Suppressor macrophage treated with lipopolysaccharide for 1 hour (primary cell): ENCODE measurements at regions not wholly inside any gene's neighbourhood (a gene's known extent, or its start where the extent isn't known, plus 50 kb on each side); places are given as distances from the start of the nearest gene placed in this dataset.

Source experiments
- DNase-seq, 3 donors: peaks; one replicate each; pipeline ENCODE4 v3.0.0-alpha.2; 2020 to 2022

- no peak for DNase-seq
These were observed 606.4 kb downstream of the TNS3 start for GRCh38 chr7:46975493-46975892.

GRCh38 chr7:46972205-46972604 lies 609.7 kb downstream of the TNS3 start:
- DNase-seq: no peak

GRCh38 chr7:46970476-46970875 lies 611.4 kb downstream of the TNS3 start:
- DNase-seq: no peak

GRCh38 chr7:46970131-46970430 lies 611.8 kb downstream of the TNS3 start:
- no peak for DNase-seq

GRCh38 chr7:46969303-46970130 lies 612.4 kb downstream of the TNS3 start:
- no peak for DNase-seq

- no peak for DNase-seq
These were observed 613.9 kb downstream of the TNS3 start for GRCh38 chr7:46968003-46968402.

GRCh38 chr7:46963719-46964118 lies 618.2 kb downstream of the TNS3 start:
- DNase-seq: no peak

GRCh38 chr7:46960970-46961369 lies 620.9 kb downstream of the TNS3 start:
- no peak for DNase-seq

- DNase-seq: no peak
These were observed 624.7 kb downstream of the TNS3 start for GRCh38 chr7:46957195-46957594.

- no peak for DNase-seq
These were observed 626.4 kb downstream of the TNS3 start for GRCh38 chr7:46955531-46955930.

GRCh38 chr7:46954181-46954580 lies 627.7 kb downstream of the TNS3 start:
- DNase-seq: no peak

- DNase-seq: no peak
These were observed 628.9 kb downstream of the TNS3 start for GRCh38 chr7:46953008-46953407.

- DNase-seq: no peak
These were observed 632.5 kb downstream of the TNS3 start for GRCh38 chr7:46949270-46949931.

GRCh38 chr7:46948716-46949115 lies 633.2 kb downstream of the TNS3 start:
- DNase-seq: no peak

- no peak for DNase-seq
These were observed 636.6 kb downstream of the TNS3 start for GRCh38 chr7:46945328-46945727.

GRCh38 chr7:46943996-46944395 lies 637.9 kb downstream of the TNS3 start:
- DNase-seq: no peak

- no peak for DNase-seq
These were observed 639.3 kb downstream of the TNS3 start for GRCh38 chr7:46942574-46942973.

- DNase-seq: no peak
These were observed 641.7 kb downstream of the TNS3 start for GRCh38 chr7:46940178-46940577.

GRCh38 chr7:46939558-46939957 lies 642.4 kb downstream of the TNS3 start:
- no peak for DNase-seq

GRCh38 chr7:46939089-46939488 lies 642.8 kb downstream of the TNS3 start:
- no peak for DNase-seq

- DNase-seq: no peak
These were observed 644.1 kb downstream of the TNS3 start for GRCh38 chr7:46937826-46938225.

- no peak for DNase-seq
These were observed 647.6 kb downstream of the TNS3 start for GRCh38 chr7:46934198-46934825.

- no peak for DNase-seq
These were observed 648.3 kb downstream of the TNS3 start for GRCh38 chr7:46933596-46933995.
